GM12891 (cell line): ENCODE measurements at regions not wholly inside any gene's neighbourhood (a gene's known extent, or its start where the extent isn't known, plus 50 kb on each side); places are given as distances from the start of the nearest gene placed in this dataset.

Experiments used
- POLR2A ChIP-seq: IDR thresholded peaks from 2 replicates; pipeline ENCODE4 v1.6.1; 2011; ENCODE audit warnings: low read depth, low read length, control low read depth
- POU2F2 ChIP-seq: IDR thresholded peaks from 2 replicates; pipeline ENCODE4 v1.6.1; 2011; ENCODE audit warnings: low read depth, mild to moderate bottlenecking, control low read depth, low read length, moderate library complexity
- SPI1 ChIP-seq: IDR thresholded peaks from 2 replicates; pipeline ENCODE4 v1.6.1; 2011; ENCODE audit warnings: low read depth, low read length, control low read depth
- TAF1 ChIP-seq: IDR thresholded peaks from 2 replicates; pipeline ENCODE4 v1.6.1; 2011; ENCODE audit warnings: low read depth, low read length, control low read depth

- TF ChIP-seq POU2F2 (no peak), POLR2A (no peak), TAF1 (no peak), SPI1 (no peak)
Measured at GRCh38 chr2:67839668-67840067, 223.1 kb downstream of the C1D start.
